GM12878 (cell line): ENCODE measurements at regions not wholly inside any gene's neighbourhood (a gene's known extent, or its start where the extent isn't known, plus 50 kb on each side); places are given as distances from the start of the nearest gene placed in this dataset.

ENCODE experiments used
- ATAC-seq: fragments of 200-7000 bp; cut with Tn5 transposase; 3 replicates; pipeline ENCODE4 v1.9.1; 2020; ENCODE audit warnings: mild to moderate bottlenecking, moderate library complexity
- BruUV-seq: library from RNA; stranded (reverse); fragments of 400-500 nt; replicated peaks from 2 replicates; lab custom pipeline; 2021; lab: Mats Ljungman, UMichigan
- CTCF ChIA-PET: fragments of 300-600 bp; sonication (Branson Sonifier 250); formaldehyde crosslinking; extraction: SDS; loops from one replicate; lab custom pipeline; 2021; ENCODE audit warnings: inconsistent platforms; lab: Yijun Ruan, JAX
- POLR2A ChIA-PET: fragments of 350-600 bp; formaldehyde crosslinking; extraction: SDS; loops from one replicate; lab custom pipeline; 2021; ENCODE audit warnings: inconsistent platforms; lab: Charles Lee
- RAD21 ChIA-PET: fragments of 300-600 bp; sonication (Branson Sonifier 250); formaldehyde crosslinking; loops from one replicate; lab custom pipeline; 2023; ENCODE audit warnings: antibody characterized with exemption; ENCODE audit not compliant: unreplicated experiment; lab: Charles Lee
- SMC1A ChIA-PET: fragments of 300-600 bp; sonication (Branson Sonifier 250); formaldehyde crosslinking; loops from one replicate; lab custom pipeline; 2023; ENCODE audit not compliant: unreplicated experiment, uncharacterized antibody; lab: Charles Lee
- DNase-seq: peaks from one replicate; pipeline ENCODE4 v3.0.0-alpha.2; 2011; ENCODE audit warnings: low read depth, low spot score
- FAIRE-seq: peaks from 3 replicates; lab custom pipeline; 2011; peaks lifted over from hg19 to GRCh38; lab: Jason Lieb, UNC
- H2AFZ ChIP-seq: 2 replicates; pipeline ENCODE4 v1.6.0; 2011; ENCODE audit warnings: low read depth, low read length, control low read depth; ENCODE audit not compliant: control insufficient read depth
- H3K27ac ChIP-seq: 2 replicates; pipeline ENCODE4 v1.5.1; 2011; ENCODE audit warnings: control low read depth; ENCODE audit not compliant: control insufficient read depth, insufficient read depth
- H3K27me3 ChIP-seq, 2 experiments: replicated peaks in 1 of 2; 2 replicates each; pipeline versions ENCODE4 v1.6.0 to v1.6.1; 2011; ENCODE audit warnings: low read length in 1 of 2; ENCODE audit not compliant: control insufficient read depth in 2 of 2, insufficient read depth in 2 of 2
- H3K36me3 ChIP-seq, 2 experiments: 2 replicates each; pipeline ENCODE4 v1.5.1; 2011; ENCODE audit warnings: low read length in 1 of 2; ENCODE audit not compliant: control insufficient read depth in 2 of 2, insufficient read depth in 2 of 2
- H3K4me1 ChIP-seq: 2 replicates; pipeline ENCODE4 v1.6.1; 2011; ENCODE audit warnings: mild to moderate bottlenecking, low read length, moderate library complexity, mixed read lengths; ENCODE audit not compliant: control insufficient read depth, insufficient read depth
- H3K4me2 ChIP-seq: 2 replicates; pipeline ENCODE4 v1.6.0; 2011; ENCODE audit warnings: control low read depth; ENCODE audit not compliant: control insufficient read depth, insufficient read depth
- H3K4me3 ChIP-seq: fragments of 200-600 bp; sonication (generic); 2 replicates; pipeline ENCODE4 v1.5.1; 2016
- H3K79me2 ChIP-seq: 2 replicates; pipeline ENCODE4 v1.6.0; 2011; ENCODE audit warnings: low read length; ENCODE audit not compliant: control insufficient read depth, insufficient read depth
- H3K9ac ChIP-seq: 2 replicates; pipeline ENCODE4 v1.8.0; 2011; ENCODE audit warnings: low read length, control low read depth, mixed read lengths; ENCODE audit not compliant: control insufficient read depth, insufficient read depth
- H3K9me3 ChIP-seq: replicated peaks from 3 replicates; pipeline ENCODE4 v1.5.1; 2011; ENCODE audit warnings: mild to moderate bottlenecking, low read length; ENCODE audit not compliant: control insufficient read depth, insufficient read depth
- H4K20me1 ChIP-seq: 2 replicates; pipeline ENCODE4 v1.6.0; 2011; ENCODE audit not compliant: control insufficient read depth, insufficient read depth
- IKZF1 ChIP-seq: fragments of 450-650 bp; conservative IDR thresholded peaks from 2 replicates; pipeline ENCODE4 v1.6.1; 2017; ENCODE audit warnings: antibody characterized with exemption, mild to moderate bottlenecking
- MLLT1 ChIP-seq: fragments of 450-650 bp; IDR thresholded peaks from 2 replicates; pipeline ENCODE4 v1.6.1; 2016; ENCODE audit warnings: mild to moderate bottlenecking
- MXI1 ChIP-seq: fragments of 150-350 bp; IDR thresholded peaks from 2 replicates; pipeline ENCODE4 v1.6.1; 2011; ENCODE audit warnings: low read depth, mild to moderate bottlenecking, inconsistent platforms, low read length, improper control_type of control experiment
- ZBTB33 ChIP-seq: fragments of 450-650 bp; IDR thresholded peaks from 2 replicates; pipeline ENCODE4 v1.6.1; 2017; ENCODE audit warnings: mild to moderate bottlenecking
- ZNF592 ChIP-seq: fragments of 450-650 bp; IDR thresholded peaks from 2 replicates; pipeline ENCODE4 v1.6.1; 2017; ENCODE audit warnings: mild to moderate bottlenecking, moderate library complexity
- in situ Hi-C: fragments of 300-500 bp; cut with MboI; formaldehyde crosslinking; loops from 9 replicates; pipeline ENCODE4 v1.14.3; 2018; ENCODE audit warnings: mixed read lengths
- intact Hi-C: fragments of 100-400 bp; cut with micrococcal nuclease; formaldehyde crosslinking; loops from one replicate; pipeline ENCODE4 v1.14.2; 2022; ENCODE audit not compliant: unreplicated experiment

GRCh38 chr5:53394808-53395207 lies 85.6 kb upstream of the FST start:
- in situ Hi-C loops, result no loop called here

More at GRCh38 chr5:53394808-53395207, 85.6 kb upstream of the FST start:
- TF ChIP-seq ZNF592 (no peak), MXI1 (no peak), MLLT1 (no peak), IKZF1 (no peak), ZBTB33 (no peak)
- Histone ChIP-seq H2AFZ (no peak overlapping the region), H3K4me3 (no peak overlapping the region), H3K4me2 (no peak overlapping the region), H3K27ac (no peak overlapping the region), H3K36me3 (no peaks in the 10 kb centered on the region), H3K4me1 (no peaks in the 10 kb centered on the region), H3K9me3 (no peaks in the 10 kb centered on the region), H4K20me1 (no peaks in the 10 kb centered on the region), H3K9ac (no peak overlapping the region), H3K27me3 (no peaks in the 10 kb centered on the region), H3K79me2 (no peaks in the 10 kb centered on the region)
- BruUV-seq, result no TSS peak
- ChIA-PET SMC1A (no interaction called here), POLR2A (no interaction called here), CTCF (no interaction called here), RAD21 (no interaction called here)
- intact Hi-C loops, result no loop called here
- FAIRE-seq (no peak), DNase-seq (no peak), ATAC-seq (no peak)
